Spleen (tissue), 11 donors: ENCODE measurements at regions not wholly inside any gene's neighbourhood (a gene's known extent, or its start where the extent isn't known, plus 50 kb on each side); places are given as distances from the start of the nearest gene placed in this dataset.

Experiments used
- DNase-seq: peaks from one replicate; pipeline ENCODE4 v3.0.0-alpha.2; 2020
- H3K27ac ChIP-seq, 8 donors: fragments of 200-600 bp; sonication (generic) in 7 of 8; 1 replicate in 4 of 8; 2 replicates in 4 of 8; pipeline versions ENCODE4 v1.5.0 to v1.8.0; 2016 to 2021; ENCODE audit warnings: inconsistent platforms in 4 of 8, mild to moderate bottlenecking in 4 of 8, moderate library complexity in 1 of 8
- H3K27me3 ChIP-seq, 7 donors: fragments of 200-600 bp; sonication (generic) in 6 of 7; replicated peaks in 1 of 7; 1 replicate in 4 of 7; 2 replicates in 3 of 7; pipeline versions ENCODE4 v1.5.0 to v1.8.0; 2016 to 2021; ENCODE audit warnings: inconsistent platforms in 3 of 7, mild to moderate bottlenecking in 1 of 7
- H3K36me3 ChIP-seq, 6 donors: fragments of 200-600 bp; sonication (generic) in 5 of 6; 1 replicate in 4 of 6; 2 replicates in 2 of 6; pipeline versions ENCODE4 v1.5.0 to v1.8.0; 2016 to 2021; ENCODE audit warnings: inconsistent platforms in 2 of 6
- H3K4me1 ChIP-seq, 6 donors: fragments of 200-600 bp; sonication (generic) in 5 of 6; 1 replicate in 3 of 6; 2 replicates in 3 of 6; pipeline versions ENCODE4 v1.5.0 to v1.8.0; 2016 to 2021; ENCODE audit warnings: inconsistent platforms in 3 of 6
- H3K4me3 ChIP-seq, 8 donors: fragments of 200-600 bp; sonication (generic) in 7 of 8; 1 replicate in 4 of 8; 2 replicates in 4 of 8; pipeline versions ENCODE4 v1.5.0 to v1.8.0; 2016 to 2021; ENCODE audit warnings: inconsistent platforms in 4 of 8, mild to moderate bottlenecking in 4 of 8, moderate library complexity in 2 of 8
- H3K9me3 ChIP-seq, 8 donors: fragments of 200-600 bp; sonication (generic) in 7 of 8; 1 replicate in 4 of 8; 2 replicates in 4 of 8; pipeline versions ENCODE4 v1.5.0 to v1.8.0; 2016 to 2021; ENCODE audit warnings: inconsistent platforms in 4 of 8
- POLR2A ChIP-seq, 3 donors: fragments of 450-650 bp; IDR thresholded peaks; one replicate each; pipeline ENCODE4 v1.5.1; 2017; ENCODE audit warnings: antibody characterized with exemption in 3 of 3, mild to moderate bottlenecking in 1 of 3
- POLR2AphosphoS5 ChIP-seq, 3 donors: sonication (generic); formaldehyde crosslinking; IDR thresholded peaks; one replicate each; pipeline ENCODE4 v1.5.1; 2017; ENCODE audit warnings: antibody characterized with exemption in 3 of 3
- WGBS, 5 donors: extraction: QIAGEN DNeasy Blood & Tissue Kit in 3 of 5; methylation state at CpG; one replicate each; pipeline versions ENCODE4 v1.1.5 to v1.1.7; 2013 to 2018; 5-methylcytosine and 5-hydroxymethylcytosine counted together
- intact Hi-C: fragments of 100-400 bp; cut with DNase I; formaldehyde crosslinking; loops from one replicate; pipeline ENCODE4 v1.15.0; 2023; ENCODE audit warnings: low total_unique reads
- TF ChIP-seq, protein P1 (sequence below), 11 experiments: fragments of 200-600 bp in 7 of 11; fragments of 450-650 bp in 4 of 11; sonication (generic) in 4 of 11; IDR thresholded peaks in 8 of 11; conservative IDR thresholded peaks in 3 of 11; 1 replicate in 7 of 11; 2 replicates in 4 of 11; pipeline versions ENCODE4 v1.4.0 to v1.8.0; 2016 to 2021; ENCODE audit warnings: antibody characterized with exemption in 11 of 11, inconsistent platforms in 4 of 11, mild to moderate bottlenecking in 1 of 11
- donor health status: healthy with polysubstance abuse.
- donor health status: DM: no; HTN: no; CAD: no; lungs with moderate emphysema.
- donor health status: DM: no; HTN: no; CAD: no.
- donor health status: Bipolar disorder and iron deficiency.
- donor health status: healthy.
- donor health status: DM: no; HTN: no; CAD: no.
- donor health status: DM: yes; HTN: yes; CAD: no.

DNA sequence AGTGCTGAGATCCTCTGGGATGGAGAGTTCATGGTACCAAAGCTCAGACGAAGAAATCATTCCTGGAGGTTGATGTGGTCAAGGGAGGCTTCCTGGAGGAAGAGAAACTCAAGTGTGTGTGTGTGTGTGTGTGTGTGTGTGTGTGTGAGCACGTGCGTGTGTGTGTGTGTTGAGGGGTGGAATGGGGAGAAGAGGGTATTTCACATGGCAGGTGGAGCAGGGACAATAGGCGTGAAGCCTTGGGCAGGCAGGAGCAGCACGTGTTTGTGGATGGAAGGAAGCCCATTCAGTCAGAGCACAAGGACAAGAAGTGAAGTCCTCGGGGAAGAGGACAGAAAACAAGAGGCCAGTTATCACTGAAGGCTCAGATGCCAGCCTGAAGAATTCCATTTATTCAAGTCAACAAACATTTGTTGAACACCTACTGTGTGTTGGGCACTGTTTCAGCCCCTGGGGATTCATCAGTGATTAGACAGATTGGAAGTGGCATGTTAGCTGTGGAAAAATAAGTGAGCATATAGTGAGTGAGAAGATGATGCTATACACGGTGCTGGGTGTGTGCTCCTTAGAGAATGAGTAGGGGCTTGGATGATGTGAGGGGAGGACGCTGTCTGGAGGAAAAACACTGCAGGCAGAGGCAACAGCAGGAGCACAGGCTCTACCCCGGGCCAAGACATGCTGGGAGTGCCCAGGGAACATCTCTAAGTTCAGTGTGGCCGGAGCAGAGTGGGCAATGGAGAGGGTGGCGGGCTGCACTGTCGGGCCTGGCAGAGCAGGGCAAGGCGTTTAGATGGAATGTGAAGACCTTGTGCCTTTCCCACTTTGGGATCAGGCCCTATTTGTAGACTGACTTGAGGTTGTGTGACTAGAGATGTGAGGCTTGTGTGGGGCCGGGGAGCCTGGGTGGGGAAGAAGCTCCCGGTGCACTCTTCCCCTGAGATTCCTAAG is 267.1 kb downstream of the CBLN1 start:
- H3K4me1 ChIP-seq = no peaks in the 10 kb centered on the region
- 58 to 67% (median 60%) methylated on average over 15 of the region's 15 CpGs for WGBS, 5 donors
- no peaks in the 10 kb centered on the region for H3K36me3 ChIP-seq
- peaks cover 0 to 6% (median 0%) of the 10 kb centered on the region in 8 donors for H3K9me3 ChIP-seq
- no peak for TF ChIP-seq POLR2A (IDR thresholded peaks at IDR 0.05)
- no peak for TF ChIP-seq POLR2AphosphoS5 (IDR thresholded peaks at IDR 0.05)
- TF ChIP-seq, protein P1, sequence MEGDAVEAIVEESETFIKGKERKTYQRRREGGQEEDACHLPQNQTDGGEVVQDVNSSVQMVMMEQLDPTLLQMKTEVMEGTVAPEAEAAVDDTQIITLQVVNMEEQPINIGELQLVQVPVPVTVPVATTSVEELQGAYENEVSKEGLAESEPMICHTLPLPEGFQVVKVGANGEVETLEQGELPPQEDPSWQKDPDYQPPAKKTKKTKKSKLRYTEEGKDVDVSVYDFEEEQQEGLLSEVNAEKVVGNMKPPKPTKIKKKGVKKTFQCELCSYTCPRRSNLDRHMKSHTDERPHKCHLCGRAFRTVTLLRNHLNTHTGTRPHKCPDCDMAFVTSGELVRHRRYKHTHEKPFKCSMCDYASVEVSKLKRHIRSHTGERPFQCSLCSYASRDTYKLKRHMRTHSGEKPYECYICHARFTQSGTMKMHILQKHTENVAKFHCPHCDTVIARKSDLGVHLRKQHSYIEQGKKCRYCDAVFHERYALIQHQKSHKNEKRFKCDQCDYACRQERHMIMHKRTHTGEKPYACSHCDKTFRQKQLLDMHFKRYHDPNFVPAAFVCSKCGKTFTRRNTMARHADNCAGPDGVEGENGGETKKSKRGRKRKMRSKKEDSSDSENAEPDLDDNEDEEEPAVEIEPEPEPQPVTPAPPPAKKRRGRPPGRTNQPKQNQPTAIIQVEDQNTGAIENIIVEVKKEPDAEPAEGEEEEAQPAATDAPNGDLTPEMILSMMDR (IDR thresholded peaks at IDR 0.05 in 8 of 11, conservative IDR thresholded peaks at IDR 0.05 in 3 of 11) = no peak
- no peak overlapping the region for H3K4me3 ChIP-seq
- intact Hi-C loops = no loop called here
- H3K27ac ChIP-seq = no peak overlapping the region
- peaks cover 0 to 53% (median 0%) of the 10 kb centered on the region in 7 donors for H3K27me3 ChIP-seq
- no peak for DNase-seq

DNA sequence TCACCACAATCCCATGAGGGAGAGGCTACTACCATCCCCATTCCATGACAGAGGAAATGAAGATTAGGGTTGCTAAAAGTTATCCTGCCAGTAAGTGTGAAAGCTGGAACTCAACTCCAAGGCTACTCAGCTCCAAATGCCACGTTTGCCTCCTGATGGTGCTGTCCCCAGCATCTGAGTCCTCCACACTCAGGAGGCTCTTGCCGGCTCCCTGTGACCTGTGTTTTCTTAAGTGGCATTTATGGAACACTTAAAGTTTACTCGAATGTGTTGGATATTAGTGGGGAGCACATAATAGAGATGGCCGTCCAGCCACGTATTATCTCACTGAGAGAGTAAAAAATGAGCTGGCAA is 267.9 kb downstream of the CBLN1 start:
- TF ChIP-seq POLR2AphosphoS5 (IDR thresholded peaks at IDR 0.05) = no peak
- no peak for TF ChIP-seq POLR2A (IDR thresholded peaks at IDR 0.05)
- TF ChIP-seq, protein P1 (IDR thresholded peaks at IDR 0.05 in 8 of 11, conservative IDR thresholded peaks at IDR 0.05 in 3 of 11) = no peak
- intact Hi-C loops = no loop called here
- no peak for DNase-seq
- Histone ChIP-seq H3K4me3 (no peak overlapping the region), H3K36me3 (no peaks in the 10 kb centered on the region), H3K27ac (no peak overlapping the region), H3K27me3 (peaks cover 0 to 44% (median 0%) of the 10 kb centered on the region in 7 donors), H3K4me1 (no peaks in the 10 kb centered on the region), H3K9me3 (peaks cover 0 to 9% (median 0%) of the 10 kb centered on the region in 8 donors)
- WGBS, 5 donors = 33 to 74% (median 57%) methylated on average over 5 of the region's 5 CpGs

DNA sequence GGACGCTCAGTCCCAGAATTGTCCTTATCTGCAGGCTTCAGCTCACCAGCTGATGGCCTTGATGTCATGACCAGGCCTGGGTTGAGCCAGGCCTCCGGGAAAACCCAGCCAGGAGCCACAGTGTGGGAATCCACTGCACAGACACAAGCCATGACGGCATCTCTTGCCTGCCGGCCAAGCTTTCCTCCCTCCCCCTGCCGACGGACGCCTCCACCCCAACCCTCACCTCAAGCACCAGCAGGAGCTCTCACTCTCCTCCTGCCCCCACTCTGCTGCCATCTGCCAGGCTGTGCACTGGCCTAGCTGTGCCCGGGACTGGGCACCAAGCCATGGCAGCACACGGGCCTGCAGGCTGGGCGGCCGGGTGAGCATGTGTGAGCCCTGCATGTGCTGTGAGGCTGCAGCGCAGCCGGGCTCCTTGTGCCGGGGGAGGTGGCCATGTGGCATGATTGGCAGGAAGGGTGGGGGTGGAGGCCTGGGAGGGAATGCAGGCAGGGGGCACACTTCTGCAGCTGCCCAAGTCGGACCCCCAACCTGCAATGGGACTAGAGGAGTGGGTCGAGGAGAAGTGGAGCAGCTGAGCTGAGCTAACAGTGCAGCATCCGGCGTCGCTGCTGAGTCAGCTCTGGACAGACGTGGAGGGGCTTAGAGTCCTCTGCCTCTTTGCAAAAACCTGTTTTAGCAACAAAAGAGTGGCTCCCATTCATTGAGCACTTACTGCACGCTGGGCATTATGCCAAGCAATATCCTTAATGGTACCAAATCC is 268.5 kb downstream of the CBLN1 start:
- TF ChIP-seq, protein P1 (IDR thresholded peaks at IDR 0.05 in 8 of 11, conservative IDR thresholded peaks at IDR 0.05 in 3 of 11) = no peak
- TF ChIP-seq POLR2A (IDR thresholded peaks at IDR 0.05) = no peak
- TF ChIP-seq POLR2AphosphoS5 (IDR thresholded peaks at IDR 0.05) = no peak
- no peaks in the 10 kb centered on the region for H3K4me1 ChIP-seq
- H3K27ac ChIP-seq = no peak overlapping the region
- DNase-seq = no peak
- H3K4me3 ChIP-seq = no peak overlapping the region
- peaks cover 0 to 9% (median 0%) of the 10 kb centered on the region in 8 donors for H3K9me3 ChIP-seq
- 46 to 74% (median 64%) methylated on average over 16 to 21 of the region's 21 CpGs for WGBS, 5 donors
- intact Hi-C loops = no loop called here
- H3K36me3 ChIP-seq = no peaks in the 10 kb centered on the region
- peaks cover 0 to 39% (median 0%) of the 10 kb centered on the region in 7 donors for H3K27me3 ChIP-seq

DNA sequence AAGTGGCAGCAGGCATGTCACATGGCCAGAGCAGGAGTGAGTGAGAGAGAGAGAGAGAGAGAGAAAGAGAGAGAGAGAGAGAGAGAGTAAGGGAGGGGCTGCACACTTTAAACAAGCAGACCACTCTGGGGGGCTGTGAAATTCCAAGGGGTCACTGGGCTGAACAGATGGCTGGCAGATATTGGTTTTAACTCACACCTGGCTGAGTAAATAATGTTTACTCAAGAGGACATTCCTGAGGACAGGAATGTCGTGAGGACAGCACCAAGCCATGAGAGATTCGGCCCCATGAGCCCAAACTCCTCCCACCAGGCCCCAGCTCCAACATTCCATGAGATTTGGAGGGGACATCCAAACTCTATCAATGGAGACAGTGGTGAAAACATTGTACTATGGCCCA is 269.7 kb downstream of the CBLN1 start:
- no peak for DNase-seq
- TF ChIP-seq POLR2A (IDR thresholded peaks at IDR 0.05) = no peak
- TF ChIP-seq, protein P1 (IDR thresholded peaks at IDR 0.05 in 8 of 11, conservative IDR thresholded peaks at IDR 0.05 in 3 of 11) = no peak
- no peak for TF ChIP-seq POLR2AphosphoS5 (IDR thresholded peaks at IDR 0.05)
- 23 to 72% (median 36%) methylated on average over 2 of the region's 2 CpGs for WGBS, 5 donors
- H3K4me1 ChIP-seq = no peaks in the 10 kb centered on the region
- H3K27ac ChIP-seq = no peak overlapping the region
- intact Hi-C loops = no loop called here
- H3K36me3 ChIP-seq = no peaks in the 10 kb centered on the region
- peaks cover 0 to 9% (median 0%) of the 10 kb centered on the region in 8 donors for H3K9me3 ChIP-seq
- H3K4me3 ChIP-seq = no peak overlapping the region
- peaks cover 0 to 32% (median 0%) of the 10 kb centered on the region in 7 donors for H3K27me3 ChIP-seq
